Small intestine (tissue), 7 donors: ENCODE measurements at regions not wholly inside any gene's neighbourhood (a gene's known extent, or its start where the extent isn't known, plus 50 kb on each side); places are given as distances from the start of the nearest gene placed in this dataset.

Experiments
- DNase-seq, 2 donors: peaks; one replicate each; pipeline versions ENCODE4 v3.0.0 to v3.0.0-alpha.2; 2013
- FAIRE-seq: peaks from 2 replicates; lab custom pipeline; 2012; peaks lifted over from hg19 to GRCh38; lab: Jason Lieb, UNC
- H3K27ac ChIP-seq, 3 donors: one replicate each; pipeline ENCODE4 v1.5.1; 2013; ENCODE audit warnings: low read length in 2 of 3, mild to moderate bottlenecking in 2 of 3, control low read depth in 1 of 3, inconsistent platforms in 1 of 3, low read depth in 1 of 3, moderate library complexity in 1 of 3
- H3K27me3 ChIP-seq, 3 donors: one replicate each; pipeline ENCODE4 v1.6.1; 2013; ENCODE audit warnings: low read length in 3 of 3, inconsistent platforms in 1 of 3; ENCODE audit not compliant: control insufficient read depth in 3 of 3, insufficient read depth in 3 of 3
- H3K36me3 ChIP-seq, 3 donors: one replicate each; pipeline ENCODE4 v1.6.1; 2013; ENCODE audit warnings: low read length in 3 of 3, inconsistent platforms in 1 of 3, low read depth in 1 of 3, mild to moderate bottlenecking in 1 of 3, moderate library complexity in 1 of 3; ENCODE audit not compliant: control insufficient read depth in 3 of 3, insufficient read depth in 2 of 3
- H3K4me1 ChIP-seq, 3 donors: one replicate each; pipeline ENCODE4 v1.6.1; 2013; ENCODE audit warnings: low read length in 2 of 3, inconsistent platforms in 1 of 3, low read depth in 1 of 3, mild to moderate bottlenecking in 1 of 3, moderate library complexity in 1 of 3; ENCODE audit not compliant: control insufficient read depth in 3 of 3, insufficient read depth in 2 of 3
- H3K4me3 ChIP-seq, 3 donors: one replicate each; pipeline ENCODE4 v1.5.1; 2013; ENCODE audit warnings: low read length in 3 of 3, control low read depth in 1 of 3, inconsistent platforms in 1 of 3, low read depth in 1 of 3, mild to moderate bottlenecking in 1 of 3, moderate library complexity in 1 of 3
- H3K9me3 ChIP-seq, 2 donors: one replicate each; pipeline ENCODE4 v1.6.1; 2013; ENCODE audit warnings: low read depth in 1 of 2, low read length in 1 of 2; ENCODE audit not compliant: control insufficient read depth in 2 of 2, insufficient read depth in 1 of 2
- WGBS, 3 donors: extraction: QIAGEN DNeasy Blood & Tissue Kit; methylation state at CpG; one replicate each; pipeline ENCODE4 v1.1.7; 2013; 5-methylcytosine and 5-hydroxymethylcytosine counted together
- donor health status: healthy with polysubstance abuse.
- donor health status: control.
- donor health status: control.
- donor health status: Bipolar disorder and iron deficiency.
- donor health status: healthy.

GRCh38 chr1:212231372-212231771, 53.8 kb upstream of the PPP2R5A start:
- Histone ChIP-seq H3K4me1 (peaks cover 5 to 17% (median 6%) of the 10 kb centered on the region in 3 donors), H3K36me3 (no peaks in the 10 kb centered on the region), H3K4me3 (no peak overlapping the region), H3K9me3 (no peaks in the 10 kb centered on the region), H3K27me3 (no peaks in the 10 kb centered on the region), H3K27ac (no peak overlapping the region)
- WGBS, 3 donors, result 91 to 96% (median 93%) methylated on average over 1 of the region's 1 CpG
- no peak for FAIRE-seq
- no peak for DNase-seq

GRCh38 chr1:212232090-212232489, 53.1 kb upstream of the PPP2R5A start:
- Histone ChIP-seq H3K4me1 (peaks cover 6 to 24% (median 9%) of the 10 kb centered on the region in 3 donors), H3K4me3 (no peak overlapping the region), H3K27ac (no peak overlapping the region), H3K27me3 (no peaks in the 10 kb centered on the region), H3K36me3 (no peaks in the 10 kb centered on the region), H3K9me3 (no peaks in the 10 kb centered on the region)
- 78 to 86% (median 79%) methylated on average over 3 of the region's 3 CpGs for WGBS, 3 donors
- FAIRE-seq (no peak), DNase-seq (no peak)

- no peak overlapping the region for H3K4me3 ChIP-seq
- no peaks in the 10 kb centered on the region for H3K27me3 ChIP-seq
- H3K27ac ChIP-seq, result no peak overlapping the region
- no peaks in the 10 kb centered on the region for H3K9me3 ChIP-seq
- FAIRE-seq (no peak), DNase-seq (no peak)
- peaks cover 6 to 29% (median 8%) of the 10 kb centered on the region in 3 donors for H3K4me1 ChIP-seq
- H3K36me3 ChIP-seq, result no peaks in the 10 kb centered on the region
These were observed 51.9 kb upstream of the PPP2R5A start for GRCh38 chr1:212233321-212233720.

- H3K4me1 ChIP-seq, result peaks cover 4 to 37% (median 11%) of the 10 kb centered on the region in 3 donors
- FAIRE-seq (no peak), DNase-seq (no peak)
- no peak overlapping the region for H3K4me3 ChIP-seq
- 79 to 86% (median 82%) methylated on average over 8 of the region's 8 CpGs for WGBS, 3 donors
- H3K36me3 ChIP-seq, result no peaks in the 10 kb centered on the region
- H3K9me3 ChIP-seq, result no peaks in the 10 kb centered on the region
- H3K27me3 ChIP-seq, result no peaks in the 10 kb centered on the region
- H3K27ac ChIP-seq, result no peak overlapping the region
These were observed 50.5 kb upstream of the PPP2R5A start for GRCh38 chr1:212234431-212235395.
